H9 (cell line): ENCODE measurements at regions not wholly inside any gene's neighbourhood (a gene's known extent, or its start where the extent isn't known, plus 50 kb on each side); places are given as distances from the start of the nearest gene placed in this dataset.

Experiments
- DNase-seq: peaks from one replicate; pipeline ENCODE4 v3.0.0-alpha.2; 2017
- H2AFZ ChIP-seq: one replicate; pipeline ENCODE4 v1.6.1; 2013; ENCODE audit warnings: mild to moderate bottlenecking, low read length, control low read depth, moderate library complexity
- H2AK5ac ChIP-seq: 2 replicates; pipeline ENCODE4 v1.6.1; 2013; ENCODE audit warnings: low read length, control low read depth, mixed read lengths; ENCODE audit not compliant: insufficient read length
- H2BK120ac ChIP-seq: one replicate; pipeline ENCODE4 v1.6.1; 2013; ENCODE audit warnings: low read depth, mild to moderate bottlenecking, low read length, control low read depth, inconsistent platforms; ENCODE audit not compliant: poor library complexity, severe bottlenecking
- H2BK12ac ChIP-seq: 2 replicates; pipeline ENCODE4 v1.6.1; 2013; ENCODE audit warnings: low read length, control low read depth, mixed read lengths, low read depth; ENCODE audit not compliant: insufficient read length
- H2BK15ac ChIP-seq: 2 replicates; pipeline ENCODE4 v1.6.1; 2013; ENCODE audit warnings: low read depth, low read length, control low read depth
- H2BK20ac ChIP-seq: one replicate; pipeline ENCODE4 v1.6.1; 2013; ENCODE audit warnings: low read depth, mild to moderate bottlenecking, low read length, control low read depth, inconsistent platforms; ENCODE audit not compliant: poor library complexity, severe bottlenecking
- H2BK5ac ChIP-seq: 2 replicates; pipeline ENCODE4 v1.6.1; 2013; ENCODE audit warnings: low read length, control low read depth, mixed read lengths; ENCODE audit not compliant: insufficient read length
- H3K14ac ChIP-seq: 2 replicates; pipeline ENCODE4 v1.6.1; 2013; ENCODE audit warnings: low read length, control low read depth; ENCODE audit not compliant: insufficient read depth
- H3K18ac ChIP-seq: 2 replicates; pipeline ENCODE4 v1.6.1; 2013; ENCODE audit warnings: low read depth, mild to moderate bottlenecking, mixed read lengths, low read length, control low read depth; ENCODE audit not compliant: insufficient read length
- H3K23ac ChIP-seq: 2 replicates; pipeline ENCODE4 v1.6.1; 2013; ENCODE audit warnings: low read length, control low read depth, mixed read lengths, low read depth; ENCODE audit not compliant: insufficient read length
- H3K23me2 ChIP-seq: 2 replicates; pipeline ENCODE4 v1.6.1; 2013; ENCODE audit warnings: low read depth, mild to moderate bottlenecking, mixed read lengths, low read length, control low read depth; ENCODE audit not compliant: insufficient read length, poor library complexity, severe bottlenecking
- H3K27ac ChIP-seq: 2 replicates; pipeline ENCODE4 v1.5.1; 2013; ENCODE audit warnings: low read length, control low read depth, mixed read lengths, low read depth; ENCODE audit not compliant: insufficient read length
- H3K27me3 ChIP-seq: 2 replicates; pipeline ENCODE4 v1.6.1; 2013; ENCODE audit warnings: low read length, control low read depth, inconsistent platforms; ENCODE audit not compliant: insufficient read depth
- H3K4ac ChIP-seq: 2 replicates; pipeline ENCODE4 v1.6.1; 2013; ENCODE audit warnings: low read depth, mild to moderate bottlenecking, control low read depth, inconsistent platforms, low read length, moderate library complexity
- H3K4me1 ChIP-seq: 2 replicates; pipeline ENCODE4 v1.6.1; 2013; ENCODE audit warnings: low read length, control low read depth, inconsistent platforms; ENCODE audit not compliant: insufficient read depth
- H3K4me2 ChIP-seq: 2 replicates; pipeline ENCODE4 v1.6.1; 2013; ENCODE audit warnings: low read length, control low read depth, mixed read lengths; ENCODE audit not compliant: insufficient read length, insufficient read depth
- H3K56ac ChIP-seq: 2 replicates; pipeline ENCODE4 v1.6.1; 2013; ENCODE audit warnings: low read depth, mild to moderate bottlenecking, mixed read lengths, low read length, control low read depth; ENCODE audit not compliant: insufficient read length
- H3K79me1 ChIP-seq: 2 replicates; pipeline ENCODE4 v1.6.1; 2013; ENCODE audit warnings: low read depth, mild to moderate bottlenecking, moderate library complexity, low read length, control low read depth, inconsistent platforms; ENCODE audit not compliant: insufficient read depth, poor library complexity, severe bottlenecking
- H3K79me2 ChIP-seq: 2 replicates; pipeline ENCODE4 v1.6.1; 2013; ENCODE audit warnings: low read length, control low read depth, inconsistent platforms; ENCODE audit not compliant: insufficient read depth
- H3K9ac ChIP-seq: 2 replicates; pipeline ENCODE4 v1.6.1; 2013; ENCODE audit warnings: low read length, control low read depth, mixed read lengths; ENCODE audit not compliant: insufficient read length; ENCODE audit errors: extremely low read depth
- H3K9me3 ChIP-seq: one replicate; pipeline ENCODE4 v1.6.1; 2013; ENCODE audit warnings: low read depth, low read length, inconsistent platforms; ENCODE audit not compliant: control insufficient read depth
- H3T11ph ChIP-seq: one replicate; pipeline ENCODE4 v1.6.1; 2013; ENCODE audit warnings: mild to moderate bottlenecking, low read length, control low read depth, inconsistent platforms
- H4K20me1 ChIP-seq: one replicate; pipeline ENCODE4 v1.6.1; 2013; ENCODE audit not compliant: control insufficient read depth, insufficient read length, insufficient read depth
- H4K5ac ChIP-seq: 2 replicates; pipeline ENCODE4 v1.6.1; 2013; ENCODE audit warnings: low read depth, mild to moderate bottlenecking, mixed read lengths, low read length, control low read depth; ENCODE audit not compliant: insufficient read length
- H4K8ac ChIP-seq: replicated peaks from 2 replicates; pipeline ENCODE4 v1.6.1; 2013; ENCODE audit warnings: low read length, control low read depth, mixed read lengths, low read depth; ENCODE audit not compliant: insufficient read length
- H4K91ac ChIP-seq: 2 replicates; pipeline ENCODE4 v1.6.1; 2013; ENCODE audit warnings: low read depth, mild to moderate bottlenecking, moderate library complexity, mixed read lengths, low read length, control low read depth; ENCODE audit not compliant: insufficient read length
- H3K27ac Mint-ChIP-seq, 3 experiments: 2 replicates in 2 of 3; 3 replicates in 1 of 3; pipeline ENCODE4 v1.8.0; 2020 to 2021; ENCODE audit warnings: mixed read lengths in 3 of 3, mild to moderate bottlenecking in 1 of 3, moderate library complexity in 1 of 3
- H3K27me3 Mint-ChIP-seq: 2 replicates; pipeline ENCODE4 v1.8.0; 2021; ENCODE audit warnings: low read depth, mild to moderate bottlenecking, moderate library complexity, mixed read lengths
- H3K36me3 Mint-ChIP-seq, 3 experiments: 2 replicates in 2 of 3; 3 replicates in 1 of 3; pipeline ENCODE4 v1.8.0; 2020 to 2021; ENCODE audit warnings: low read depth in 3 of 3, mixed read lengths in 3 of 3; ENCODE audit not compliant: insufficient read depth in 1 of 3
- H3K4me1 Mint-ChIP-seq, 2 experiments: 2 replicates each; pipeline ENCODE4 v1.8.0; 2020; ENCODE audit warnings: mixed read lengths in 2 of 2
- H3K4me3 Mint-ChIP-seq, 2 experiments: 2 replicates in 1 of 2; 3 replicates in 1 of 2; pipeline ENCODE4 v1.8.0; 2020 to 2021; ENCODE audit warnings: mild to moderate bottlenecking in 2 of 2, mixed read lengths in 2 of 2, moderate library complexity in 1 of 2
- H3K9me3 Mint-ChIP-seq, 2 experiments: 2 replicates in 1 of 2; 3 replicates in 1 of 2; pipeline ENCODE4 v1.8.0; 2020; ENCODE audit warnings: mild to moderate bottlenecking in 2 of 2, mixed read lengths in 2 of 2, moderate library complexity in 1 of 2
- CTCF ChIP-seq: fragments of 200-600 bp; sonication (generic); conservative IDR thresholded peaks from 3 replicates; pipeline ENCODE4 v1.8.0; 2021; ENCODE audit warnings: antibody characterized with exemption, mild to moderate bottlenecking
- WGBS: extraction: QIAGEN DNeasy Blood & Tissue Kit; methylation state at CpG from one replicate; pipeline ENCODE4 v1.1.7; 2013; ENCODE audit warnings: missing lambda C conversion rate, low lambda C conversion rate, mixed read lengths; ENCODE audit not compliant: insufficient read length; ENCODE audit errors: extremely low coverage; 5-methylcytosine and 5-hydroxymethylcytosine counted together

GRCh38 chr2:116915673-116916072 is 898.8 kb upstream of the DDX18 start:
- Mint-ChIP-seq H3K4me3 (no peak overlapping the region), H3K9me3 (no peaks in the 10 kb centered on the region), H3K36me3 (no peaks in the 10 kb centered on the region), H3K27ac (no peak overlapping the region), H3K27me3 (no peaks in the 10 kb centered on the region), H3K4me1 (no peaks in the 10 kb centered on the region)
- H3K4ac ChIP-seq, result no peak overlapping the region
- no CpG with 5 or more reads among the region's 1 CpG for WGBS
- H3K79me1 ChIP-seq, result no peaks in the 10 kb centered on the region
- no peak overlapping the region for H2BK12ac ChIP-seq
- no peaks in the 10 kb centered on the region for H3K23me2 ChIP-seq
- DNase-seq, result no peak
- H3K23ac ChIP-seq, result no peak overlapping the region
- no peak overlapping the region for H2AFZ ChIP-seq
- H2BK5ac ChIP-seq, result no peak overlapping the region
- H4K20me1 ChIP-seq, result no peaks in the 10 kb centered on the region
- no peak for TF ChIP-seq CTCF
- no peak overlapping the region for H4K91ac ChIP-seq
- no peak overlapping the region for H3K14ac ChIP-seq
- no peaks in the 10 kb centered on the region for H3K79me2 ChIP-seq
- no peak overlapping the region for H3K27ac ChIP-seq
- H2BK20ac ChIP-seq, result no peak overlapping the region
- no peak overlapping the region for H3T11ph ChIP-seq
- H4K5ac ChIP-seq, result no peak overlapping the region
- H3K4me1 ChIP-seq, result no peaks in the 10 kb centered on the region
- H2BK15ac ChIP-seq, result no peak overlapping the region
- no peak overlapping the region for H3K4me2 ChIP-seq
- no peak overlapping the region for H4K8ac ChIP-seq
- H3K27me3 ChIP-seq, result no peaks in the 10 kb centered on the region
- H2AK5ac ChIP-seq, result no peak overlapping the region
- H3K9ac ChIP-seq, result no peak overlapping the region
- no peak overlapping the region for H3K18ac ChIP-seq
- H2BK120ac ChIP-seq, result no peak overlapping the region
- no peak overlapping the region for H3K56ac ChIP-seq
- H3K9me3 ChIP-seq, result no peaks in the 10 kb centered on the region
